Uterus (tissue), 3 donors: ENCODE measurements at regions not wholly inside any gene's neighbourhood (a gene's known extent, or its start where the extent isn't known, plus 50 kb on each side); places are given as distances from the start of the nearest gene placed in this dataset.

ENCODE experiments used
- DNase-seq, 2 donors: peaks; one replicate each; pipeline ENCODE4 v3.0.0-alpha.2; 2019 to 2020
- H3K27ac ChIP-seq, 2 donors: fragments of 200-600 bp; sonication (generic); 1 replicate in 1 of 2; 2 replicates in 1 of 2; pipeline ENCODE4 v1.5.1; 2016 to 2018
- H3K27me3 ChIP-seq, 2 donors: fragments of 200-600 bp; sonication (generic); one replicate each; pipeline ENCODE4 v1.5.1; 2018 to 2019; ENCODE audit warnings: control low read depth in 1 of 2
- H3K36me3 ChIP-seq, 2 donors: fragments of 200-600 bp; sonication (generic); one replicate each; pipeline ENCODE4 v1.5.1; 2019; ENCODE audit warnings: control low read depth in 1 of 2
- H3K4me1 ChIP-seq, 2 donors: fragments of 200-600 bp; sonication (generic); one replicate each; pipeline ENCODE4 v1.5.1; 2018 to 2019; ENCODE audit warnings: control low read depth in 1 of 2
- H3K4me3 ChIP-seq, 2 donors: fragments of 200-600 bp; sonication (generic); 1 replicate in 1 of 2; 2 replicates in 1 of 2; pipeline ENCODE4 v1.5.1; 2018 to 2019; ENCODE audit warnings: mild to moderate bottlenecking in 1 of 2
- H3K9me3 ChIP-seq, 2 donors: fragments of 200-600 bp; sonication (generic); one replicate each; pipeline ENCODE4 v1.5.1; 2019; ENCODE audit warnings: control low read depth in 1 of 2
- CTCF ChIP-seq, 4 experiments: fragments of 200-600 bp in 2 of 4; fragments of 450-650 bp in 2 of 4; sonication (generic) in 2 of 4; IDR thresholded peaks; one replicate each; pipeline ENCODE4 v1.5.1; 2016 to 2019; ENCODE audit warnings: antibody characterized with exemption in 4 of 4, mild to moderate bottlenecking in 2 of 4, moderate library complexity in 1 of 4
- POLR2A ChIP-seq, 2 donors: fragments of 450-650 bp; IDR thresholded peaks; one replicate each; pipeline ENCODE4 v1.6.1; 2016; ENCODE audit warnings: antibody characterized with exemption in 2 of 2, mild to moderate bottlenecking in 1 of 2, moderate library complexity in 1 of 2
- intact Hi-C: fragments of 100-400 bp; cut with DNase I; formaldehyde crosslinking; loops from one replicate; pipeline ENCODE4 v1.15.1; 2023; ENCODE audit warnings: low total_unique reads
- donor health status: DM: yes; HTN: yes; CAD: no.

GRCh38 chr3:148266341-148266740, 431.4 kb upstream of the AGTR1 start:
- DNase-seq = no peak
- H3K4me1 ChIP-seq = no peaks in the 10 kb centered on the region
- no peak overlapping the region for H3K27ac ChIP-seq
- intact Hi-C loops = no loop called here
- H3K36me3 ChIP-seq = no peaks in the 10 kb centered on the region
- no peak overlapping the region for H3K4me3 ChIP-seq
- H3K27me3 ChIP-seq = no peaks in the 10 kb centered on the region
- TF ChIP-seq CTCF (IDR thresholded peaks at IDR 0.05) (no peak), POLR2A (IDR thresholded peaks at IDR 0.05) (no peak)
- no peaks in the 10 kb centered on the region for H3K9me3 ChIP-seq

GRCh38 chr3:148269816-148270215, 427.9 kb upstream of the AGTR1 start:
- DNase-seq = no peak
- Histone ChIP-seq H3K9me3 (no peaks in the 10 kb centered on the region), H3K36me3 (no peaks in the 10 kb centered on the region), H3K27ac (no peak overlapping the region), H3K27me3 (no peaks in the 10 kb centered on the region), H3K4me3 (no peak overlapping the region), H3K4me1 (no peaks in the 10 kb centered on the region)
- intact Hi-C loops = no loop called here
- no peak for TF ChIP-seq CTCF (IDR thresholded peaks at IDR 0.05)
- no peak for TF ChIP-seq POLR2A (IDR thresholded peaks at IDR 0.05)

- H3K27me3 ChIP-seq = no peaks in the 10 kb centered on the region
- no peak overlapping the region for H3K4me3 ChIP-seq
- H3K9me3 ChIP-seq = no peaks in the 10 kb centered on the region
- no peaks in the 10 kb centered on the region for H3K36me3 ChIP-seq
- TF ChIP-seq CTCF (IDR thresholded peaks at IDR 0.05) (no peak), POLR2A (IDR thresholded peaks at IDR 0.05) (no peak)
- H3K4me1 ChIP-seq = no peaks in the 10 kb centered on the region
- DNase-seq = peak in 1 of 2 donors; percentile 13
- H3K27ac ChIP-seq = no peak overlapping the region
- intact Hi-C loops = no loop called here
Observed at GRCh38 chr3:148280623-148281242, 417.0 kb upstream of the AGTR1 start.

- H3K27me3 ChIP-seq = no peaks in the 10 kb centered on the region
- no peak overlapping the region for H3K27ac ChIP-seq
- no peaks in the 10 kb centered on the region for H3K4me1 ChIP-seq
- intact Hi-C loops = no loop called here
- DNase-seq = no peak
- no peak for TF ChIP-seq CTCF (IDR thresholded peaks at IDR 0.05)
- TF ChIP-seq POLR2A (IDR thresholded peaks at IDR 0.05) = no peak
- no peak overlapping the region for H3K4me3 ChIP-seq
- no peaks in the 10 kb centered on the region for H3K36me3 ChIP-seq
- no peaks in the 10 kb centered on the region for H3K9me3 ChIP-seq
Observed at GRCh38 chr3:148289159-148289558, 408.5 kb upstream of the AGTR1 start.

- DNase-seq = no peak
- H3K36me3 ChIP-seq = no peaks in the 10 kb centered on the region
- no peak overlapping the region for H3K4me3 ChIP-seq
- intact Hi-C loops = no loop called here
- no peaks in the 10 kb centered on the region for H3K4me1 ChIP-seq
- no peak for TF ChIP-seq CTCF (IDR thresholded peaks at IDR 0.05)
- TF ChIP-seq POLR2A (IDR thresholded peaks at IDR 0.05) = no peak
- no peaks in the 10 kb centered on the region for H3K9me3 ChIP-seq
- no peak overlapping the region for H3K27ac ChIP-seq
- H3K27me3 ChIP-seq = no peaks in the 10 kb centered on the region
Observed at GRCh38 chr3:148297013-148297412, 400.7 kb upstream of the AGTR1 start.
